ENCODE measurements at regions not wholly inside any gene's neighbourhood (a gene's known extent, or its start where the extent isn't known, plus 50 kb on each side); places are given as distances from the start of the nearest gene placed in this dataset.

DNA sequence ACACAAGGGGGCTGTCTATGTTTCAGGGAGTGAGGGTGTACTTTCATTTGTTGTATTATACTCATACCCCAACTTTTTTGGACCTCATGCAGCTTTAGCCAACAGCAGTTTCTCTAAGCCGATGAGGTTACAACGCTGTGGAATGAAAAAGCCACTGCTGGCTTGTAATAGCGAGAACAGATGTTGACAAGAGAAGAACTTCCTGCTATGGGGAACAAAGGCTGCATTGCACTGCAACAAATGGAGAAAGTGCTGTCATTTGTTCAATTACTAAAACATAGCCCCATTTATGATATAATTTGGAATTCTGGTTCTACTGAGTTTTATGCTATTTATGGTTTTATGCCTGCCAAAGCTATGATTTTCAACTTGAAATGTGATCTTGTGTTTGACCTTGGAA lies 104.2 kb upstream of the TMEM72 start:
- TF ChIP-seq YY1 (IDR thresholded peaks at IDR 0.05; ENCODE audit: insufficient read depth, insufficient read length) (no peak), ZNF274 (IDR thresholded peaks at IDR 0.05; ENCODE audit: low read depth, low read length) (no peak), SUZ12 (IDR thresholded peaks at IDR 0.05; ENCODE audit: extremely low read depth, insufficient read depth, insufficient read length) (no peak)
